H9 (cell line): ENCODE measurements at regions not wholly inside any gene's neighbourhood (a gene's known extent, or its start where the extent isn't known, plus 50 kb on each side); places are given as distances from the start of the nearest gene placed in this dataset.

Source experiments
- DNase-seq: peaks from one replicate; pipeline ENCODE4 v3.0.0-alpha.2; 2017
- H2AFZ ChIP-seq: one replicate; pipeline ENCODE4 v1.6.1; 2013; ENCODE audit warnings: mild to moderate bottlenecking, low read length, control low read depth, moderate library complexity
- H2AK5ac ChIP-seq: 2 replicates; pipeline ENCODE4 v1.6.1; 2013; ENCODE audit warnings: low read length, control low read depth, mixed read lengths; ENCODE audit not compliant: insufficient read length
- H2BK120ac ChIP-seq: one replicate; pipeline ENCODE4 v1.6.1; 2013; ENCODE audit warnings: low read depth, mild to moderate bottlenecking, low read length, control low read depth, inconsistent platforms; ENCODE audit not compliant: poor library complexity, severe bottlenecking
- H2BK12ac ChIP-seq: 2 replicates; pipeline ENCODE4 v1.6.1; 2013; ENCODE audit warnings: low read length, control low read depth, mixed read lengths, low read depth; ENCODE audit not compliant: insufficient read length
- H2BK15ac ChIP-seq: 2 replicates; pipeline ENCODE4 v1.6.1; 2013; ENCODE audit warnings: low read depth, low read length, control low read depth
- H2BK20ac ChIP-seq: one replicate; pipeline ENCODE4 v1.6.1; 2013; ENCODE audit warnings: low read depth, mild to moderate bottlenecking, low read length, control low read depth, inconsistent platforms; ENCODE audit not compliant: poor library complexity, severe bottlenecking
- H2BK5ac ChIP-seq: 2 replicates; pipeline ENCODE4 v1.6.1; 2013; ENCODE audit warnings: low read length, control low read depth, mixed read lengths; ENCODE audit not compliant: insufficient read length
- H3K14ac ChIP-seq: 2 replicates; pipeline ENCODE4 v1.6.1; 2013; ENCODE audit warnings: low read length, control low read depth; ENCODE audit not compliant: insufficient read depth
- H3K18ac ChIP-seq: 2 replicates; pipeline ENCODE4 v1.6.1; 2013; ENCODE audit warnings: low read depth, mild to moderate bottlenecking, mixed read lengths, low read length, control low read depth; ENCODE audit not compliant: insufficient read length
- H3K23ac ChIP-seq: 2 replicates; pipeline ENCODE4 v1.6.1; 2013; ENCODE audit warnings: low read length, control low read depth, mixed read lengths, low read depth; ENCODE audit not compliant: insufficient read length
- H3K23me2 ChIP-seq: 2 replicates; pipeline ENCODE4 v1.6.1; 2013; ENCODE audit warnings: low read depth, mild to moderate bottlenecking, mixed read lengths, low read length, control low read depth; ENCODE audit not compliant: insufficient read length, poor library complexity, severe bottlenecking
- H3K27ac ChIP-seq: 2 replicates; pipeline ENCODE4 v1.5.1; 2013; ENCODE audit warnings: low read length, control low read depth, mixed read lengths, low read depth; ENCODE audit not compliant: insufficient read length
- H3K27me3 ChIP-seq: 2 replicates; pipeline ENCODE4 v1.6.1; 2013; ENCODE audit warnings: low read length, control low read depth, inconsistent platforms; ENCODE audit not compliant: insufficient read depth
- H3K4ac ChIP-seq: 2 replicates; pipeline ENCODE4 v1.6.1; 2013; ENCODE audit warnings: low read depth, mild to moderate bottlenecking, control low read depth, inconsistent platforms, low read length, moderate library complexity
- H3K4me1 ChIP-seq: 2 replicates; pipeline ENCODE4 v1.6.1; 2013; ENCODE audit warnings: low read length, control low read depth, inconsistent platforms; ENCODE audit not compliant: insufficient read depth
- H3K4me2 ChIP-seq: 2 replicates; pipeline ENCODE4 v1.6.1; 2013; ENCODE audit warnings: low read length, control low read depth, mixed read lengths; ENCODE audit not compliant: insufficient read length, insufficient read depth
- H3K56ac ChIP-seq: 2 replicates; pipeline ENCODE4 v1.6.1; 2013; ENCODE audit warnings: low read depth, mild to moderate bottlenecking, mixed read lengths, low read length, control low read depth; ENCODE audit not compliant: insufficient read length
- H3K79me1 ChIP-seq: 2 replicates; pipeline ENCODE4 v1.6.1; 2013; ENCODE audit warnings: low read depth, mild to moderate bottlenecking, moderate library complexity, low read length, control low read depth, inconsistent platforms; ENCODE audit not compliant: insufficient read depth, poor library complexity, severe bottlenecking
- H3K79me2 ChIP-seq: 2 replicates; pipeline ENCODE4 v1.6.1; 2013; ENCODE audit warnings: low read length, control low read depth, inconsistent platforms; ENCODE audit not compliant: insufficient read depth
- H3K9ac ChIP-seq: 2 replicates; pipeline ENCODE4 v1.6.1; 2013; ENCODE audit warnings: low read length, control low read depth, mixed read lengths; ENCODE audit not compliant: insufficient read length; ENCODE audit errors: extremely low read depth
- H3K9me3 ChIP-seq: one replicate; pipeline ENCODE4 v1.6.1; 2013; ENCODE audit warnings: low read depth, low read length, inconsistent platforms; ENCODE audit not compliant: control insufficient read depth
- H3T11ph ChIP-seq: one replicate; pipeline ENCODE4 v1.6.1; 2013; ENCODE audit warnings: mild to moderate bottlenecking, low read length, control low read depth, inconsistent platforms
- H4K20me1 ChIP-seq: one replicate; pipeline ENCODE4 v1.6.1; 2013; ENCODE audit not compliant: control insufficient read depth, insufficient read length, insufficient read depth
- H4K5ac ChIP-seq: 2 replicates; pipeline ENCODE4 v1.6.1; 2013; ENCODE audit warnings: low read depth, mild to moderate bottlenecking, mixed read lengths, low read length, control low read depth; ENCODE audit not compliant: insufficient read length
- H4K8ac ChIP-seq: replicated peaks from 2 replicates; pipeline ENCODE4 v1.6.1; 2013; ENCODE audit warnings: low read length, control low read depth, mixed read lengths, low read depth; ENCODE audit not compliant: insufficient read length
- H4K91ac ChIP-seq: 2 replicates; pipeline ENCODE4 v1.6.1; 2013; ENCODE audit warnings: low read depth, mild to moderate bottlenecking, moderate library complexity, mixed read lengths, low read length, control low read depth; ENCODE audit not compliant: insufficient read length
- H3K27ac Mint-ChIP-seq, 3 experiments: 2 replicates in 2 of 3; 3 replicates in 1 of 3; pipeline ENCODE4 v1.8.0; 2020 to 2021; ENCODE audit warnings: mixed read lengths in 3 of 3, mild to moderate bottlenecking in 1 of 3, moderate library complexity in 1 of 3
- H3K27me3 Mint-ChIP-seq: 2 replicates; pipeline ENCODE4 v1.8.0; 2021; ENCODE audit warnings: low read depth, mild to moderate bottlenecking, moderate library complexity, mixed read lengths
- H3K36me3 Mint-ChIP-seq, 3 experiments: 2 replicates in 2 of 3; 3 replicates in 1 of 3; pipeline ENCODE4 v1.8.0; 2020 to 2021; ENCODE audit warnings: low read depth in 3 of 3, mixed read lengths in 3 of 3; ENCODE audit not compliant: insufficient read depth in 1 of 3
- H3K4me1 Mint-ChIP-seq, 2 experiments: 2 replicates each; pipeline ENCODE4 v1.8.0; 2020; ENCODE audit warnings: mixed read lengths in 2 of 2
- H3K4me3 Mint-ChIP-seq, 2 experiments: 2 replicates in 1 of 2; 3 replicates in 1 of 2; pipeline ENCODE4 v1.8.0; 2020 to 2021; ENCODE audit warnings: mild to moderate bottlenecking in 2 of 2, mixed read lengths in 2 of 2, moderate library complexity in 1 of 2
- H3K9me3 Mint-ChIP-seq, 2 experiments: 2 replicates in 1 of 2; 3 replicates in 1 of 2; pipeline ENCODE4 v1.8.0; 2020; ENCODE audit warnings: mild to moderate bottlenecking in 2 of 2, mixed read lengths in 2 of 2, moderate library complexity in 1 of 2
- CTCF ChIP-seq: fragments of 200-600 bp; sonication (generic); conservative IDR thresholded peaks from 3 replicates; pipeline ENCODE4 v1.8.0; 2021; ENCODE audit warnings: antibody characterized with exemption, mild to moderate bottlenecking
- WGBS: extraction: QIAGEN DNeasy Blood & Tissue Kit; methylation state at CpG from one replicate; pipeline ENCODE4 v1.1.7; 2013; ENCODE audit warnings: missing lambda C conversion rate, low lambda C conversion rate, mixed read lengths; ENCODE audit not compliant: insufficient read length; ENCODE audit errors: extremely low coverage; 5-methylcytosine and 5-hydroxymethylcytosine counted together

- Histone ChIP-seq H4K5ac (no peak overlapping the region), H2AK5ac (no peak overlapping the region), H2BK120ac (no peak overlapping the region), H4K91ac (no peak overlapping the region), H2AFZ (no peak overlapping the region), H3K79me1 (no peaks in the 10 kb centered on the region), H2BK20ac (no peak overlapping the region), H4K20me1 (no peaks in the 10 kb centered on the region), H3K27me3 (no peaks in the 10 kb centered on the region), H3K4me2 (no peak overlapping the region), H3K79me2 (no peaks in the 10 kb centered on the region), H4K8ac (no peak overlapping the region), H2BK12ac (no peak overlapping the region), H3K27ac (no peak overlapping the region), H3T11ph (no peak overlapping the region), H2BK5ac (no peak overlapping the region), H3K56ac (no peak overlapping the region), H3K9ac (no peak overlapping the region), H3K4ac (no peak overlapping the region), H3K23me2 (no peaks in the 10 kb centered on the region), H3K4me1 (0 out of 2 replicates have a peak, but pooled peaks cover 2% of the 10 kb centered on the region), H3K9me3 (no peaks in the 10 kb centered on the region), H3K23ac (no peak overlapping the region), H2BK15ac (no peak overlapping the region), H3K14ac (no peak overlapping the region), H3K18ac (no peak overlapping the region)
- Mint-ChIP-seq H3K27me3 (peaks cover 24% of the 10 kb centered on the region), H3K9me3 (no peaks in the 10 kb centered on the region), H3K36me3 (peaks cover 0 to 4% (median 3%) of the 10 kb centered on the region in 3 experiments; a peak in 1 of 7 replicates), H3K4me1 (peaks cover 0 to 18% of the 10 kb centered on the region in 2 experiments; a peak in 2 of 4 replicates), H3K4me3 (no peak overlapping the region), H3K27ac (no peak overlapping the region)
- WGBS: no CpG with 5 or more reads among the region's 13 CpGs
- no peak for DNase-seq
- no peak for TF ChIP-seq CTCF
These were observed 397.6 kb upstream of the RGMA start for GRCh38 chr15:93486407-93487117.
